HPDE6-E6E7 (cell line): ENCODE measurements at regions not wholly inside any gene's neighbourhood (a gene's known extent, or its start where the extent isn't known, plus 50 kb on each side); places are given as distances from the start of the nearest gene placed in this dataset.
A peak's percentile ranks its signal among the peaks of the same experiment; 100 is the strongest.
"Not testable (repeated sequence)": the region's sequence is repeated elsewhere in the genome, so short reads cannot be mapped to it uniquely, and the experiment has no call there.

Experiments used
- DNase-seq: peaks from one replicate; pipeline ENCODE4 v3.0.0; 2011; ENCODE audit warnings: missing footprints; ENCODE audit errors: extremely low spot score

DNA sequence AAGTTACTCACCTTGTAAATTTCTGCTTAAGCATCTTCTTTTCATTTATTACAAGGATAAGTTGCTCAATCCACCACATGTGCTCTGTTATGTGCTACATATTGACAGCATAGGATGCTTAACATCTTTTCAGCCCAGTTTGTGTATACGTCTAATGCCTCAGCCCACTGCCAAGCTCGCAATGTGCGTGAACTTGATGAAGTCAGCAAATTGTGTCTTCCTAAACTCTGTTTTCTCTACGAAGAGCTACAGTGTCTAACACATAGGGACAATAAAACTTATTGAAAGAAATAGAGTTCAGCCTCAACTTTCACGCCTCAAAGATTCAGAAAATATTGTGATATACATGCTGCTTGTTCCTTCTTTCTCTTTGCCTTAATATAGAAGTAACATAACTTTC lies 500.0 kb downstream of the TFAP2B start:
- no peak for DNase-seq

DNA sequence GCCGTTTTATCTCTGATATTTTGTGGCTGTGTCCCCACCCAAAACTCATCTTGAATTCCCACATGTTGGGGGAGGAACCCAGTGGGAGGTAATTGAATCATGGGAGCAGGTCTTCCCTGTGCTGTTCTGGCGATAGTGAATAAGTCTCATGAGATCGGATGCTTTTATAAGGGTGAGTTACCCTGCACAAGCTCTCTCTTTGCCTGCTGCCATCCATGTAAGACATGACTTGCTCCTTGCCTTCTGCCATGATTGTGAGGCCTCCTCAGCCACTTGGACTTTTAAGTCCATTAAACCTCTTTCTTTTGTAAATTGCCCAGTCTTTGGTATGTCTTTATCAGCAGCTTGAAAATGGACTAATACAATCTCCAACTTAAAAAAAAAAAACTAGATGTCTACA lies 502.8 kb downstream of the TFAP2B start:
- DNase-seq: not testable (repeated sequence)

DNA sequence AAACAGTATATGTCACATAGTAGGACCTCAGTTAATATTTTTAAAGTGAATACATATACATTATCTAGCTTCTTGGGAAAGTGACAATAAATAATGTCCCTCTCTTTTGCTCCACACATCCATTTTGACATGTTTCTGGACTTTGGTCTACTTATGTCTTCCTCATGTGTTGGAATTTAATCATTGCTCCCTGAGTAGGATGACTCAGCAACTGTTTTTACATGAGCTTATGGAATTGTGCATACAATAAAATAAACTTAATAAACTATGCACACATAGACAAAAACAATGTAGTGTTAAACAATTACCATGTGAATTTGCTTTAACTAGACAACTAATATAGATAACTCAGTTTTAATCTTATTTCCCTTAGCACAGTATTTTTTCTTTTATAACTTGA lies 503.8 kb downstream of the TFAP2B start:
- no peak for DNase-seq

DNA sequence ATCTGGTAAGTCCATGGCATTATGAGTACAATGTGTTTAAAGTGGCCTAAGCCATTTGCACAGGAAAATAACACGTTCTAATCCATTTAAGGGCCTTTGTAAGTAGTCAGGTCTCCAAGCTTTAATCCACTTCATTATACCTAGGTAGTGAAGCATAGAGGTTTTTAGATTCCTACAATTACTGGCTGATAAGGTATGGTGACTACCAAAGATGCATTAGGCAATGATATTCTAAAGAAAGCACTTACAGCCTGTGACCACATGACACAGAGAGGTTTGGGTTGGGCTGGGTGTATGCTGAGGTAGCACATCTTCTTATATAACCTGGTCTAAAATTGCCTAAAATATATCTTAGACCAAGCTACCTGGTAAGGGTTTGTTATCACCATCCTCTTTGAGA lies 504.4 kb downstream of the TFAP2B start:
- DNase-seq: no peak

DNA sequence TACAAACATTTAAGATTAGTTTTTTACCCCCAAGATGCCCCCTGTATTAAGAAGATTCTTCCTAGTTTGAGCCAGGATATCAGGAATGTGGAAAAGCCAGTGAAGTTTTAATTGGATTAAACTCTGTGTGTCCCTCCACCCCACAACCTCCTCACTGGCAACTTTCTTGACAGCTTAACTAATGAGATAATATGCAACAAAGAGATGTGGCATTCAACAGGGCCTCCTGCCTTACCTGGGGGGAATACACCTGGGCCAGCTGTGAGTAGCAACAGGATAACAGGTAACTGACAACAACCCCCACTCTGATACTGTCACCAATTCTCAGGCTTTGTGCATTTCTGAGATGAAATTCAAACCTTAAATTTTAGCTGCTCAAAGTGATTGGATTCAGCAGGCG lies 512.3 kb downstream of the TFAP2B start:
- DNase-seq: no peak

DNA sequence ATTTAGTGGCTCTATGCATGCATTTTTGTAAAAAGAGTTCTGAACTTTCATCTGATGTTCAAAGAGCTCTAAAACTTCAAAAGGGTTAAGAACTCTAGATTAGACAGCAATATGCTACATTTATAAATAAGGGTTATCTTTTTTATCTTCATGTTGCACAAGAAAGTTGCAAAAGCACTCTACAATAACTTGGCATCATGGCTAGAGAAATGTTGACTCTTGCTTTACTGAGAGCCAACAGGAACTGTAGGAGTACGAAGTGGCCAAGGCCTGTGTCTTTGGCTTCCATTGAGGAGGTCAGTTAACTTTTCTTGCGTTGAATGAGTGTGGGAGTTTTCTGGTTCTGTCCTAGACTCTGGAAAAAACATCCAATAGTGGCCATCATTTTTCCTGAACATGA lies 516.9 kb downstream of the TFAP2B start:
- no peak for DNase-seq

DNA sequence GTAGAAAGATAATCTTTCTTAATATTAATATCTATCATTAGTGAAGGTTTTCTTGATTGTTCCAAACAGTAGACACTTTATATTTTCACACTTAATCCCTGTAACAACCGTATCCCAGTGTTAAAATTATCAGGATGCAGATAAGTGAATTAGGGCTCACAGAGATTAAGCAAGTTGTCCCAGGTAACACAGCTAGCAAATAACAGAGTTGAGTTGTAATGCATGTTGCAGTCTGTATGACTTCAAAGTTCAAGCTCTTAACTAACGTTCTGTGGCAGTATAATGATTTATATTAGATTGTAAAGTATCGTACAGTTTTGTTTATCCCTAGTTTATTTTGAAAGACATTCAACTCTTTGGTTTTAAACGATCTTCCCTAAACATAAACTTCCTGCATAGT lies 517.5 kb downstream of the TFAP2B start:
- no peak for DNase-seq

DNA sequence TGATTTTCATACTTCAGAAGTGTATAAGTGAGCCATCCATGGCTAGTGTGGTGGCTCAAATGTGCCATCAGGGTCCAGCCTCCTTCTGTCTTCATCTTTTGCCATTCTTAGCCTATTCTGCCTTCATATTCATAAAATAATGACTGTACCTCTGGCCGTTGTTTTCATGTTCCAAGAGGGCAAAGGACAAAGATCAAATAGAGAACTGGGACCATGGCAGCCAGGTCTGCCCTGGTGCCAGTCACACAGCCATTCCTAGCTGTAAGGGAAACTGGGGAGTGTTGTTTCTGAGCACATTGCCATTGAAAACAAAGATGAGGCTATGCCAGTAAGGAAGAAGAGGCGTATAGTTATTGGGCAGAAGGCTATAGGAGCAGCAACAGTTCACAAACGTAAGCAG lies 518.6 kb downstream of the TFAP2B start:
- DNase-seq: no peak

DNA sequence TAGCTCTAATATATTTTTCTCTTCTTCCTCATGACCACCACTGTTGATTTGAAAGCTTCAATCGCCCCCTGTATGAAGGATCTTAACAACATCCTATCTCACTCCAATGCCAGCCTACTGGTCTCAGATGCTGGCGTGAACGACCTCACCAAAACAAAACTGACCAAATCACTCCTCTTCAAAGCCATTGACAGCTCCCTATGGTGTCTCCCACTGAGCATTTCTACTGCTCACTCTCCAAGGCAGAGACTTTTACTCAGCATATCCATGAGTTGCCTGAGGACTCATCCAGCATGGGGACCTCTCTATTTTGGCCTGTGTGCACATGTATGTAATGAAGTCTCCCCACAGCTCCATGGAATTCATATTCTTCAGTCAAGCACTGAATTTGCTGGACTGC lies 520.4 kb downstream of the TFAP2B start:
- no peak for DNase-seq

DNA sequence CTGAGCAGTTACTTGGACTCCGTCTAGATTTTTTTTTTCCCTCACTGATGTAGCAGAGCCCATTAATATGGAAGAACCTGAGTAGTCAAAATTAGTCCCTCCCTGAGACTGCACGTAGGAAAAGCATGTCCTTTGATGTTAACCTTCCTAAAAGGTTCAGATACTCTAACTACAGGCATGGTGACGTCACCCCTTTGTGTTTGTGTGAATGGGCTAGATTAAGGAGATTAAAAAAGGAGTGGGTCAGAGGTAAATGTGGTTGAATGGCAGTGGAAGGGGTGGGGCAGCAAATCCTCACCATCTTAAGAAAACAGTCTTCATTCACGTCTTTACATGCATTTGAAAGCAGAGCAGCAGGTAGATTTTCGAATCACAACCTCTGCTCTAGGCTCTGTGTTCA lies 521.1 kb downstream of the TFAP2B start:
- DNase-seq: no peak

DNA sequence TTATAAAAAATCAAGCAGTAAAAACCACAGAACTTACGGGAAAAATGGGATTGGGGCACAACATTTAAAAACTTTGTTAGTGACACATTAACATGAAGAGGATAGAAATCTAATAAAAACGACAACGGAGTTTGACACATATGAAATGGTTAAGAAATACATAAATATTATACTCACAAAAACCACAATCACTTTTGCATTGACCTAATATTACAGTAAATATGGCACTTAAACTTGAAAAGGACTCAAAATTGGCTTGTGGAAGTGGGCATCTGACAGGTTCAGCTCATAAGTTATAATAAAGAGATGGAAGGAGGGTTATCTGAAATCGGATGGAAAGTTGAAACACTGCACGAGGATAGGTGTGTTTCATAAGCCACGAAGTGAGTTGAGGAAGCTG lies 523.7 kb downstream of the TFAP2B start:
- DNase-seq: no peak

DNA sequence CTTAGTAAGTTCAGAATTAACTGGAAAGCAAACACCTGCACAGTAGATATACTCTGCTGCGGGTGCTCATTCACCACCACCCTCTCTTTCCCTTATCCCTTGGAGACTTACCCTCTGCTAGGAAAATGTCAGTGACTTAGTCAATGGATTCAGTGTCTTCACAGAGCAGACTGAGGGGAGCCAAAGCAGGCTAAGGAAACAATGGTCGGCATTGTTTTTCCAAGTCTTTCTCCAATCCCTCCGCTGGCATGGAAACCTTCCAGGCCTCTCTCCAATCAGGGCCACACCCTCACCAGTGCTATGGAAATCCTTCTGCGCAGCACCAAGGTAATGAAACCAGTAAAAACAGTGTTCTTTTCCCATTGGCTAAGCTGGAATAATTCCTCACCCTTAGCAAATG lies 531.2 kb downstream of the TFAP2B start:
- no peak for DNase-seq

DNA sequence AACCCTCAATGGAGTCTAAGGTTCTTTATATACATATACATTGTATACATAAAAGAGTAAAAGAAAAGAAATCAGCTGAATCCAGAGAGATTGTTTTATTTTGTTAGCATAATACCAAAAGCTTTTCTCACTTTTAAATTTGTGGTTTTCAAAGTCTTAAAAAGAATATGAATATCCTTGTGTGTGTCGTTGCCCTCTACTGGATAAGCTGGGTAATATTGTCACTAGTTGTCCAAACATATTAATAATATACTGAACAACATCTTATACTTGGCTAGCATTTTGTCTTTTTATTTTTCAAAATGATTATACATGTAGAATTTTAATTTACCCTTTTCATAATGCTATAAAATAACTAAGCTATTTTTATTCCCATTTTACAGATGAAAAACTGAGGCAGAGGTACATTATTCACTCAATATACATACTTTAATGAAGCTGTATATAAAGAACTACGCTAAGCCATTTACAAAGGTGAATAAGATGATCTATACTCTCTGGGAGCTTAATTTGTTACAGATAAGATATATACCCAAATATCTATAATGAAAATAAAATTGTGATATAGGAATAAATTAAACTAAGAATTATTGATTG lies 531.7 kb downstream of the TFAP2B start:
- no peak for DNase-seq

DNA sequence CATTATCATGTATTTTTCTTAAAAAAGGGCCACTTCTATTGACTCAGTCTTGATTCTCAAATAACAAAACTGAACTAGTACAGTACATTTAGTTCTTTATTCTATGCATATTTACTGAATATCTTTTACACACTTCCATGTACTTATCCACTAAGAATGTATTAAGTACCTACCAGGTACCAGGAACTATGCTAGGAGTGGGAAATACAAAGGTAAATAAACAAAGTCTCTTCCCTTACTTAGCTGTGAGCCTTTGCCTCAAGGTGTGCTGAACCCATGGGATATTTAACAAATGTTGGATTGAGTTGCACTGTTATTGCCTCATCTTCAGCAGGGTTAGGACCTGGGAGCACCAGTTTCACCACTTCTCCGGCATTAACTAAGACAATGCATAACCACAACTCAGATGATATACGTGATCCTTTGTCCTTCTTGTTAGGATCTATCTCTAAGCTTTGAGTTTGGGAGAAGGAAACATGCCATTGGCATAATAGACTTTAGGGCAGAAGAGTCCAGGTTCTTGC lies 533.9 kb downstream of the TFAP2B start:
- DNase-seq: no peak

DNA sequence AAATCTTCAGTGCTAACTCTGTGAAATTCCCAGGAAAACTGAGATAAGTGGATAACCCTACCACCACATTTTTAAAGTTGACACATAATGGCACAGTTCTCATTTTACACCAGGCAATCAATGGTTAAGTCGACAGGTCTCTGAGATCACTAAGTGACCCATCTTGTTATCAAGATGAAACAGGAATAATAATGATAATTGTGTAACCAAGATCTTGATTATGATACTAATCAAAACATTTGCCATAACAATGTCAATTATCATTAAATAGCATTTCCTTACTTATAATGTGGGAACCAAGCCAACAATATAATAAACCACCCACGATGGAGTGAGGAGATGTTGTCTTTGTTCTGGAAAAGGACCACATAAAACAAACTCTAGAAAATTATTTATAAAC lies 541.6 kb downstream of the TFAP2B start:
- DNase-seq: no peak

DNA sequence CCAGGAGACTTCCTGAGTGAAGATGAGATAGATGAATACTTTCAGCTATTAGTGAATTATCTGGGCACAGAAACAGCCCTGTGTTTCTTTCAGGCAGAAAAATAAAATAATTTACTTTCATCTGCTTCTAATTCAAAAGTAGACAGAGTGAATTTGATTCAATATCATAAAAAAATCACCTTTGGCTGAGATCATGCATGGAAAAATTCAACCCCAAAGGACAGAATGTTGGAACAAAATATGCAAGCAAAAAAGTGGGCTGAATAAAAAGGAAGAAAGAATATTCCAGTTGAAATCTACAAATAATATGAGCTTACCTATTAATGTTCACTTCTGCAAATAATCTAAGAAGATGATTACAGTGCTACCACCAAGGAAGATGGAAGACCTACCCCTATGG lies 546.9 kb downstream of the TFAP2B start:
- no peak for DNase-seq

DNA sequence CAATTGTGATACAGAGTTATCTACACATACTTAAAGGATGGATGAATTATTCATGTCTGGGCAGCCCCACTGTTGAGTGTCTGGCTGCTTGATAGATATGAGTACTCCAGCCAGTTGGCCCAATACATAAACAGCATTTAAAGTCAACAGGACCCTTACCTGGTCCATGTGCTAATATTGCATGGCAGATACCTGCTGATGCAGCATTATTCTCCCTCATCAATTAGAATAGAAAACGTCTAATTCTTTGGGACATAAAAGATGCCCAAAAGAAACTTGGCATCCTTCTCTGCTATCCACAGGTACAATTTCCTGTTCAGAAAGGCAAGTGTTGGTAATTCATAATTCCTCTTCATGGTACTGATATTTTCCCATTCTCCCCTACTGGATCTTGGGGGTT lies 550.8 kb downstream of the TFAP2B start:
- DNase-seq: no peak

DNA sequence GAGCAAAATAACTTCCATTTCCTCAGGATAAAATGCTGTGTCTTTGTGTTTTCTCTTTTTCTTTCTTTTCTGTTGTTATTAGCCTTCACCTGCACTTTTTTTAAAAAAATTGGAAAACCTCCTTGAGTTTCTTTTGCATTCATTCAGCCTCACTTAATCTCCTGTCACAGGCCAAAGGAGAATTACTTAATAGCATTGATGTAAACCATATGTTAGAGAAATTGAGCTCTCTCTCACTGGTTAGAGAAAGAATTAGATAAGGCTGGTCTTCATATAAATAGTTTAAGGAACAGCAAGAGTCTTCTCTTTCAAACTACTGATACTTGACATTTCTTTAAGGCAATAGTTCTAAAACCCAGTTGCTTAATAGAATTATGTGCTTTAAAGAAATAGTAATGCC lies 564.2 kb downstream of the TFAP2B start:
- no peak for DNase-seq

DNA sequence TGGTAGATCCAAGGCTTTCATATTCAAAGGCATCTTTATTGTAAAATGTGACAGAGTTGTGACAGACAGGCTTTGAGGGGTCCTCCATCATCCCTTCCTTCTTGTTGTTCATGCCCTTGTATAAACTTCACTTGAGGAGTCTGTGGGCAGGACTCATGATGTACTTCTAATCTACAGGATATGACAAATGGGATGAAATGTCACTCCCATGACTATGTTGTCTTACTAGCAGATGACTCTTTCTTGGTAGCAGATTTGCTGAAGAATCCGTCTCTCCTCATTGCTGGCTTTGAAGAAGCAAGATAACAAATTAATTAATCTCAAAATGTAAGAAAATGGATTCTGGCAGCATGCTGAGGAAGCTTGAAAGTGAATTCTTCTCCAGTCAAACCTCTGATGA lies 566.1 kb downstream of the TFAP2B start:
- DNase-seq: no peak

DNA sequence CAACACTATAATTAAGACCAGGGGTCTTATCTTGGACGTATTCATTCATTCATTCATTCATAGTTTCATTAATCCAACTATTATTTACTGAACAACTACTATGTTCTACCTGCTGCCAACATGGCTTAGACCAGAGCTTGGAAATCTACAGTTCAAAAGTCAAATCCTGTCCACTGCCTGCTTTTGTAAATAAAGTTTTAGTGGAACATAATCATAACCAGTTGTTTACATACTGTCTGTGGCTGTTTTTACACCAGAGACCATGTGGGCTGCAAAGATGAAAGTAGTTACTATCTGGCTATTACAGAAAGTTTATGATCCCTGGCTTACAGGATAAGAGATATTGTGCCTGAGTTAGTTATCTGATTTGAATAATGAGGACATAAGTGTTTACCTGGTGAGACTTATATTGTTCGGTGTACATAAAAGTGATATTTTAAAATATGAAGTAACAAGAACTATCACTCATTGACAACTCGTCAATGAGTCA lies 567.7 kb downstream of the TFAP2B start:
- DNase-seq: no peak

DNA sequence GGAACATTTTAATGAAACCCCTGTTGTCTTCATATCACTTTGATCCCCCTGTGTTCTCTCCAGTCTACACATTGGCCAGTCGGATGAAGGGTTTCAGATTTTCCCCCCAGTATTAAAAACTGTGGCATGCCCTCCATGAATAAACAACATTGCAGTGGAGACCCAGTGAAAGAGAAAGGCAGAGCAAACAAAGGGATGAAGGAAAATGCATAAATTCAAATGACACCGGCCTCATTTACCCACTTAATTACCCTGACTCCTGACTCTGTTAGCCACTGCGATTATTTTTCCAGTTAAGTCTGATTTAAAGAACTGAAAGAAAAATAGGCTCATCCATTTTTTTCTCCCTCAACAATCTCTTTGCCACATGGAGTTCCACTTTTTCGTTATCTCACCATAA lies 569.2 kb downstream of the TFAP2B start:
- no peak for DNase-seq

DNA sequence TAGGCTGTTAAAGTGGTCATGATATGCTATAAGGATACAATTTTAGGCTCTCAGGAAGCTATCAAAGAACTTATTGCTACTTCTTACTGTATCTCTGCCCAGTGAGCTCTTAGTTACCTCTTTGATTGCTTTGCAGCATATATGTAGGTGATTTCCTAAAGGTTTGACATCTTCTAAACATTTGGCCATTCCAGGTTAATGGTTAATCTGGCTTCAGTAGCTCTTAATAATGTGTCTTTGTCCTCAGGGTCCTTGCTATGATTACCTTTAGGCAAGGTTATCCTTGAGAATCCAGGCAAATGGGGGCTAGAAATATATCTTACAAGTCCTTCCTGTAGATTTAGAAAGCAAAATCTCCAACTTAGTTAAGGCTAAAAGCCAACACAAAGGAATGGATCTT lies 575.4 kb downstream of the TFAP2B start:
- DNase-seq: no peak

DNA sequence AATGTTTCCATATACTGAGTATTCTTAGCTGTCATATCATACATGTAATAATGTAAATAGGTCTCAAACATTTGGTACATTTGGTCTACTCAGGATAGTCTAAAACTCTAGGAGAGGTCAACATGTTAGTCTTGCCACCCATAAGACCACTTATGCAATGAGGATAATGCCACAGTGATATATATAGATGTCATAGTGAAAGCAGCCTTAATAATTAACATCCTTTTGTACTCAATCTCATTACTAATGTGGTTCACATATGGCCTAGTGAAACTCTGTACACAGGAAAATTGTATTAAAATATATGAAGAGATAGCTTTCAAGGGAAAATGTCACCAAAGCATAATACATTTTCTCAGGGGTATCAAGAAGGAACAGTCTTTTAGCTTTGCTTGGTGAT lies 577.9 kb downstream of the TFAP2B start:
- DNase-seq: no peak

DNA sequence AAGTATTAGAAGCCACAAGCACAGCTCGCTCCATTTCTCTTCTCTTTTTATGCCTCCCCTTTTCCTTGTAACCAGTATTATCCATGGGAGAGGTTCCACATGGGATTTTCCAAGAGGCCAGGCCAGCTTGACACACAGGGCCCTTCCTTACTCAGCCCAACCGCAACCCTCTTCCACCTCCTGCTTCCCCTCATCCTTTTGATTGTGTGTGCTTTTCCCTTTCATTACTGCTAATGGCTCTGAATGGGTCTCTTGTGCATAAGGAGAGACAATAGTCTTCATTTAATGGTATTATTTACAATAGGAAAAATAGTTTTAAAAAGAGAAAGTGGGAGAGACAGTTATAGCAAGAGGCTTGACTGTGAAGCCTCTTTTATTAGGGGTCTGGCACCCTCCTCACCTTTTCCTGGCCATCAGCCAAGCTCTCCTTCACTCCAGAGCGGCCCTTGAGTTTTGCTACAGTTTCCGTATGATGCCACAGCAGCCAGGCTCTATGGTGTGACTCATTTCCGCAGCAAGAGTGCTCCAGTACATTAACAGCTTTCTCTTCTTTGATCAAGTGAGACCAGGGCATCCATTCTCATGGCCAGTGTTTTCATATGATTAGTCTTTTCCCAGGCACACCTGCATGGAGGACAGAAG lies 579.5 kb downstream of the TFAP2B start:
- DNase-seq: peak; percentile 34
